ENCODE measurements at regions not wholly inside any gene's neighbourhood (a gene's known extent, or its start where the extent isn't known, plus 50 kb on each side); places are given as distances from the start of the nearest gene placed in this dataset.

- Histone ChIP-seq H3K27ac (no peak overlapping the region), H3K4me3 (no peak overlapping the region), H3K9me3 (no peaks in the 10 kb centered on the region), H3K27me3 (replicated peaks; ENCODE audit: insufficient read depth) (no peaks in the 10 kb centered on the region), H3K36me3 (no peaks in the 10 kb centered on the region), H3K4me1 (ENCODE audit: control insufficient read depth in 1 of 2, low read depth in 2 of 2) (no peaks in the 10 kb centered on the region)
- ATAC-seq (ENCODE audit: insufficient number of reproducible peaks, low FRiP score, low read depth) = no peak
- no peak for DNase-seq (ENCODE audit: low spot score)
- TF ChIP-seq, protein P1, sequence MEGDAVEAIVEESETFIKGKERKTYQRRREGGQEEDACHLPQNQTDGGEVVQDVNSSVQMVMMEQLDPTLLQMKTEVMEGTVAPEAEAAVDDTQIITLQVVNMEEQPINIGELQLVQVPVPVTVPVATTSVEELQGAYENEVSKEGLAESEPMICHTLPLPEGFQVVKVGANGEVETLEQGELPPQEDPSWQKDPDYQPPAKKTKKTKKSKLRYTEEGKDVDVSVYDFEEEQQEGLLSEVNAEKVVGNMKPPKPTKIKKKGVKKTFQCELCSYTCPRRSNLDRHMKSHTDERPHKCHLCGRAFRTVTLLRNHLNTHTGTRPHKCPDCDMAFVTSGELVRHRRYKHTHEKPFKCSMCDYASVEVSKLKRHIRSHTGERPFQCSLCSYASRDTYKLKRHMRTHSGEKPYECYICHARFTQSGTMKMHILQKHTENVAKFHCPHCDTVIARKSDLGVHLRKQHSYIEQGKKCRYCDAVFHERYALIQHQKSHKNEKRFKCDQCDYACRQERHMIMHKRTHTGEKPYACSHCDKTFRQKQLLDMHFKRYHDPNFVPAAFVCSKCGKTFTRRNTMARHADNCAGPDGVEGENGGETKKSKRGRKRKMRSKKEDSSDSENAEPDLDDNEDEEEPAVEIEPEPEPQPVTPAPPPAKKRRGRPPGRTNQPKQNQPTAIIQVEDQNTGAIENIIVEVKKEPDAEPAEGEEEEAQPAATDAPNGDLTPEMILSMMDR (IDR thresholded peaks at IDR 0.05) = no peak
Observed at GRCh38 chr5:96275051-96275450, 158.0 kb downstream of the PCSK1 start.

DNA sequence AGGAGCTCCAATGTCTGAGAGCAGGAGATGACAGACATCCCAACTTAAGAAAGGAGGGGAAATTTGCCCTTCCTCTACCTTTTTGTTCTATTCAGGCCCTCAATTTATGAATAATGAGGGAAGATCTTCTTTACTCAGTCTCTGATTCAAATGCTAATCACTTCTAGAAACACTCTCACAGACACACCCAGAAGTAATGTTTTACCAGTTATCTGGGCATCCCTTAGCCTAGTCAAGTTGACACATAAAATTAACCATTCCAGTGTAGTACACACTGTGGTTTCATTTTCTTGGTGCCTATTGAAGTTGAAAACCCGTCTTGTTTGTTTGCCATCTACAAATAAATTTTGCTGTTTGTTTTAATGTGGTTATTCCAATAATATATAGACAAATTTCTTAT, 167.6 kb downstream of the PCSK1 start:
- no peak overlapping the region for H3K4me3 ChIP-seq
- TF ChIP-seq, protein P1 (IDR thresholded peaks at IDR 0.05) = no peak
- DNase-seq (ENCODE audit: low spot score) = no peak
- no peaks in the 10 kb centered on the region for H3K27me3 ChIP-seq (replicated peaks; ENCODE audit: insufficient read depth)
- H3K36me3 ChIP-seq = no peaks in the 10 kb centered on the region
- ATAC-seq (ENCODE audit: insufficient number of reproducible peaks, low FRiP score, low read depth) = no peak
- H3K4me1 ChIP-seq (ENCODE audit: control insufficient read depth in 1 of 2, low read depth in 2 of 2) = peaks cover 0 to 9% of the 10 kb centered on the region in 2 donors
- no peak overlapping the region for H3K27ac ChIP-seq
- H3K9me3 ChIP-seq = peaks cover 4% of the 10 kb centered on the region

- Histone ChIP-seq H3K27me3 (replicated peaks; ENCODE audit: insufficient read depth) (no peaks in the 10 kb centered on the region), H3K4me1 (ENCODE audit: control insufficient read depth in 1 of 2, low read depth in 2 of 2) (peaks cover 11 to 23% of the 10 kb centered on the region in 2 donors), H3K36me3 (no peaks in the 10 kb centered on the region), H3K4me3 (no peak overlapping the region), H3K27ac (no peak overlapping the region), H3K9me3 (peaks cover 4% of the 10 kb centered on the region)
- DNase-seq (ENCODE audit: low spot score) = no peak
- TF ChIP-seq, protein P1 (IDR thresholded peaks at IDR 0.05) = no peak
- no peak for ATAC-seq (ENCODE audit: insufficient number of reproducible peaks, low FRiP score, low read depth)
Observed at GRCh38 chr5:96264047-96264446, 169.0 kb downstream of the PCSK1 start.

DNA sequence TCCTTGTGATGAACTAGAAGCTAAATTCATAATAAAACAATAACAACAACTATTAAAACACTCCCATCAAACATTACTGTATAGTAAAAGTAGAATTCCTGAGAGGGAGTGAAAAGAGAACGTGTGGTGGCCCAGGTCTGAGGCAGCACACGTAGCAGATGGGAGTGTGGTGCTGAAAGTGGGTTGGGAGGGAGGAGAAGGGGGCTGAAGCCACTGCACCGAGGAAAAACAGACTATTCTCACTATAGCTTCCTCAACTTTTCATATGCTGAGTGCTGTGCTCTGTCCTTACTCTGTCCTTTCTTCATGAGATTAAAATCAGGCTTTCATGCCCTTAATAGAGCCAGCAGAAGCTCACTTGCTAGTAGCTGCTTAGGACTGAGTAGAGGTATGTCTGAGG, 170.9 kb downstream of the PCSK1 start:
- Histone ChIP-seq H3K4me1 (ENCODE audit: control insufficient read depth in 1 of 2, low read depth in 2 of 2) (peaks cover 18 to 40% of the 10 kb centered on the region in 2 donors), H3K4me3 (no peak overlapping the region), H3K27me3 (replicated peaks; ENCODE audit: insufficient read depth) (no peaks in the 10 kb centered on the region), H3K9me3 (no peaks in the 10 kb centered on the region), H3K36me3 (no peaks in the 10 kb centered on the region), H3K27ac (no peak overlapping the region)
- TF ChIP-seq, protein P1 (IDR thresholded peaks at IDR 0.05) = no peak
- DNase-seq (ENCODE audit: low spot score) (no peak), ATAC-seq (ENCODE audit: insufficient number of reproducible peaks, low FRiP score, low read depth) (no peak)

DNA sequence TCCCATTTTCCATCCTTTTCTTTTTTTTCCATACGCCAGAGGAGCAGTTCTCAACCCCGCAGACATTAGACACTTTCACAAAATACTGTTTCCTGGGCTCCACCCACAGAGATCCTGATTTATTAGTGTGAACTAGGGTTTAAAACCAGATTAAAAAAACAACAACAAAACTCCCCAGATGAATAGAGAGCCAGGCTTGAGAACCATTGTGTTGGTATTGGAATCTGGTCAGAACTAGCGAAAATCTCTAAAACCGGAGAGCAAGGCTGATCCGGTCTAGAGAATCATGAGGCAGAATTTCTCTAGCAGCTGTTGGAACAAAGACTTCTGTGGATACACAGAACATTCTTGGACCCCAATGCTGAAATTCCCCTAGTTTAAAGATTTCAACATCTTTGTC, 173.0 kb downstream of the PCSK1 start:
- Histone ChIP-seq H3K4me1 (ENCODE audit: control insufficient read depth in 1 of 2, low read depth in 2 of 2) (peaks cover 21 to 53% of the 10 kb centered on the region in 2 donors), H3K36me3 (no peaks in the 10 kb centered on the region), H3K9me3 (no peaks in the 10 kb centered on the region), H3K27me3 (replicated peaks; ENCODE audit: insufficient read depth) (no peaks in the 10 kb centered on the region), H3K27ac (peak overlapping the region; percentile 78), H3K4me3 (peak overlapping the region; percentile 33)
- DNase-seq (ENCODE audit: low spot score) = no peak
- TF ChIP-seq, protein P1 (IDR thresholded peaks at IDR 0.05) = no peak
- ATAC-seq (ENCODE audit: insufficient number of reproducible peaks, low FRiP score, low read depth) = no peak

Measured in thoracic aorta (tissue), 2 donors.